A673 (cell line): ENCODE measurements at regions not wholly inside any gene's neighbourhood (a gene's known extent, or its start where the extent isn't known, plus 50 kb on each side); places are given as distances from the start of the nearest gene placed in this dataset.

ENCODE experiments used
- BruUV-seq: library from RNA; stranded (reverse); fragments of 400-500 nt; replicated peaks from 2 replicates; lab custom pipeline; 2021; lab: Mats Ljungman, UMichigan
- CTCF ChIA-PET: fragments of 300-600 bp; sonication (Branson Sonifier 250); formaldehyde crosslinking; loops from one replicate; lab custom pipeline; 2022; ENCODE audit warnings: antibody characterized with exemption; lab: Charles Lee
- POLR2A ChIA-PET: fragments of 300-600 bp; sonication (Branson Sonifier 250); formaldehyde crosslinking; loops from one replicate; lab custom pipeline; 2022; ENCODE audit warnings: antibody characterized with exemption; ENCODE audit not compliant: low non-redundant PET; lab: Charles Lee
- DNase-seq: peaks from one replicate; pipeline ENCODE4 v3.0.0-alpha.2; 2015; ENCODE audit warnings: low spot score
- H3K27ac ChIP-seq: fragments of 200-600 bp; sonication (generic); 2 replicates; pipeline ENCODE4 v1.5.1; 2016; ENCODE audit warnings: mixed run types, low read depth, mild to moderate bottlenecking, mixed read lengths, antibody characterized with exemption, low read length; ENCODE audit not compliant: poor library complexity, severe bottlenecking
- H3K27me3 ChIP-seq: fragments of 200-600 bp; sonication (generic); replicated peaks from 2 replicates; pipeline ENCODE4 v1.6.1; 2017; ENCODE audit warnings: mixed run types, low read depth, mild to moderate bottlenecking, mixed read lengths, antibody characterized with exemption, low read length; ENCODE audit not compliant: insufficient read depth, poor library complexity
- H3K36me3 ChIP-seq: fragments of 200-600 bp; sonication (generic); 2 replicates; pipeline ENCODE4 v1.6.1; 2016; ENCODE audit warnings: mixed run types, mild to moderate bottlenecking, mixed read lengths, antibody characterized with exemption, low read length; ENCODE audit not compliant: insufficient read depth, poor library complexity, severe bottlenecking
- H3K4me1 ChIP-seq: fragments of 200-600 bp; sonication (generic); 2 replicates; pipeline ENCODE4 v1.6.1; 2017; ENCODE audit warnings: mixed run types, mild to moderate bottlenecking, mixed read lengths, antibody characterized with exemption, low read length; ENCODE audit not compliant: insufficient read depth, poor library complexity, severe bottlenecking
- H3K4me3 ChIP-seq: fragments of 200-600 bp; sonication (generic); 2 replicates; pipeline ENCODE4 v1.5.1; 2016; ENCODE audit warnings: low read depth, mixed run types, mild to moderate bottlenecking, mixed read lengths, low read length; ENCODE audit not compliant: poor library complexity, severe bottlenecking
- H3K9me3 ChIP-seq: fragments of 200-600 bp; sonication (generic); 2 replicates; pipeline ENCODE4 v1.6.1; 2016; ENCODE audit warnings: mixed run types, low read depth, mild to moderate bottlenecking, mixed read lengths, antibody characterized with exemption, low read length; ENCODE audit not compliant: poor library complexity, severe bottlenecking
- CTCF ChIP-seq: fragments of 300-800, 200-600 bp; sonication (generic); conservative IDR thresholded peaks from 2 replicates; pipeline ENCODE4 v1.5.1; 2017; ENCODE audit warnings: low read depth, mild to moderate bottlenecking, antibody characterized with exemption, low read length, moderate library complexity, mixed read lengths
- EZH2 ChIP-seq: fragments of 200-600 bp; sonication (generic); IDR thresholded peaks from 2 replicates; pipeline ENCODE4 v1.6.1; 2017; ENCODE audit warnings: borderline replicate concordance, low read depth, mild to moderate bottlenecking, mixed read lengths, antibody characterized with exemption, low read length; ENCODE audit not compliant: poor library complexity, severe bottlenecking
- intact Hi-C: fragments of 100-400 bp; cut with micrococcal nuclease; formaldehyde crosslinking; loops from one replicate; pipeline ENCODE4 v1.10.0; 2022; ENCODE audit not compliant: unreplicated experiment

GRCh38 chr16:51383909-51384308 is 232.8 kb upstream of the SALL1 start:
- no peak overlapping the region for H3K27ac ChIP-seq
- H3K9me3 ChIP-seq, result no peaks in the 10 kb centered on the region
- no peaks in the 10 kb centered on the region for H3K4me1 ChIP-seq
- no peak for DNase-seq
- no peak overlapping the region for H3K4me3 ChIP-seq
- no peak for TF ChIP-seq CTCF
- TF ChIP-seq EZH2, result no peak
- no peaks in the 10 kb centered on the region for H3K27me3 ChIP-seq
- intact Hi-C loops, result no loop called here
- CTCF ChIA-PET, result no interaction called here
- no TSS peak for BruUV-seq
- no peaks in the 10 kb centered on the region for H3K36me3 ChIP-seq
- POLR2A ChIA-PET, result no interaction called here

GRCh38 chr16:51382940-51383339 is 231.9 kb upstream of the SALL1 start:
- Histone ChIP-seq H3K36me3 (no peaks in the 10 kb centered on the region), H3K9me3 (no peaks in the 10 kb centered on the region), H3K4me3 (no peak overlapping the region), H3K4me1 (no peaks in the 10 kb centered on the region), H3K27ac (no peak overlapping the region), H3K27me3 (no peaks in the 10 kb centered on the region)
- CTCF ChIA-PET, result no interaction called here
- DNase-seq, result no peak
- BruUV-seq, result no TSS peak
- POLR2A ChIA-PET, result no interaction called here
- TF ChIP-seq CTCF (no peak), EZH2 (no peak)
- intact Hi-C loops, result no loop called here

GRCh38 chr16:51382211-51382610 is 231.1 kb upstream of the SALL1 start:
- no peaks in the 10 kb centered on the region for H3K9me3 ChIP-seq
- no TSS peak for BruUV-seq
- peaks cover 5% of the 10 kb centered on the region for H3K4me1 ChIP-seq
- no peak for DNase-seq
- POLR2A ChIA-PET, result no interaction called here
- no peaks in the 10 kb centered on the region for H3K36me3 ChIP-seq
- TF ChIP-seq CTCF (no peak), EZH2 (no peak)
- intact Hi-C loops, result no loop called here
- no peaks in the 10 kb centered on the region for H3K27me3 ChIP-seq
- H3K4me3 ChIP-seq, result no peak overlapping the region
- CTCF ChIA-PET, result no interaction called here
- H3K27ac ChIP-seq, result no peak overlapping the region
